ENCODE measurements at regions not wholly inside any gene's neighbourhood (a gene's known extent, or its start where the extent isn't known, plus 50 kb on each side); places are given as distances from the start of the nearest gene placed in this dataset.

DNA sequence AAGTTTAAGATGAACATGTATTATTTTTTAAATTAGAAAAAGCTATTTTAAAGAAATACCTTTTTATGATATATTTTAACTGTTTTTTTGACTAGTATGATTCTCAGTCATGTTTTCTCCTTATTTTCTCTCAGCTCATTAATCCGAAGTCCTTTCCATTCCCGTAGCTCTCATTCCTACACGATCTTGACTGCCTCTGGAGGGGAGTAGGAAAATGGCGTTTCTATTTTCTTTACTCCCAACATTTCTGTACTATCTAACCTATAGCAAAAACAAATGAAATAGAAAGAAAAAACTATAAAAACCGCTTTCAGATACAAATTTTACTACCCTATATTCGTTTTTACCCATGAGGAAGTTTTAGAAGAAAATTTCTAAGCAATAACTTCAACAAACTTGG is 343.8 kb downstream of the RBM26 start:
- in situ Hi-C loops (cut with HindIII; ENCODE audit: low sequenced_read_pairs): loop anchor here (10.0 kb wide), 1 partner anchor 1247 kb away; no protein-coding TSS in a partner anchor
- TF ChIP-seq, protein P1, sequence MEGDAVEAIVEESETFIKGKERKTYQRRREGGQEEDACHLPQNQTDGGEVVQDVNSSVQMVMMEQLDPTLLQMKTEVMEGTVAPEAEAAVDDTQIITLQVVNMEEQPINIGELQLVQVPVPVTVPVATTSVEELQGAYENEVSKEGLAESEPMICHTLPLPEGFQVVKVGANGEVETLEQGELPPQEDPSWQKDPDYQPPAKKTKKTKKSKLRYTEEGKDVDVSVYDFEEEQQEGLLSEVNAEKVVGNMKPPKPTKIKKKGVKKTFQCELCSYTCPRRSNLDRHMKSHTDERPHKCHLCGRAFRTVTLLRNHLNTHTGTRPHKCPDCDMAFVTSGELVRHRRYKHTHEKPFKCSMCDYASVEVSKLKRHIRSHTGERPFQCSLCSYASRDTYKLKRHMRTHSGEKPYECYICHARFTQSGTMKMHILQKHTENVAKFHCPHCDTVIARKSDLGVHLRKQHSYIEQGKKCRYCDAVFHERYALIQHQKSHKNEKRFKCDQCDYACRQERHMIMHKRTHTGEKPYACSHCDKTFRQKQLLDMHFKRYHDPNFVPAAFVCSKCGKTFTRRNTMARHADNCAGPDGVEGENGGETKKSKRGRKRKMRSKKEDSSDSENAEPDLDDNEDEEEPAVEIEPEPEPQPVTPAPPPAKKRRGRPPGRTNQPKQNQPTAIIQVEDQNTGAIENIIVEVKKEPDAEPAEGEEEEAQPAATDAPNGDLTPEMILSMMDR (IDR thresholded peaks at IDR 0.05; ENCODE audit: low read depth, low read length, missing control alignments): no peak
- DNase-seq (ENCODE audit: low read depth): no peak
- H3K4me3 ChIP-seq (ENCODE audit: low read depth, low read length): no peak overlapping the region

DNA sequence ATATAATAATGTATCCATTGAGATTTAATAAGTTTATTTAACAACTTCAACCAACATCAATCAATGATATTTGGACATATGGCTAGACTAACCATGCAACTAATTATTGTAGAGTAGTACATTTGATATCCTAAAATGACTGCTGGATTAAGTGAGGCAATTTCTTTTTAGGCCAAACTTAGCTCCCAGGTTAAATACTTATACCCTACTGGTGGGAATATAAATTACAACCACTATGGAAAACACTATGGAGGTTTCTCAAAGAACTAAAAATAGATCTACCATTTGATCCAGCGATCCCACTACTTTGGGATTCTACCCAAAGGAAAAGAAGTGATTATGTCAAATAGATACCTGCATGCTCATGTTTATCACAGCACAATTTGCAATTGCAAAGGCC is 345.8 kb downstream of the RBM26 start:
- TF ChIP-seq, protein P1 (IDR thresholded peaks at IDR 0.05; ENCODE audit: low read depth, low read length, missing control alignments): no peak
- DNase-seq (ENCODE audit: low read depth): no peak
- no peak overlapping the region for H3K4me3 ChIP-seq (ENCODE audit: low read depth, low read length)
- in situ Hi-C loops (cut with HindIII; ENCODE audit: low sequenced_read_pairs): loop anchor here (10.0 kb wide), 1 partner anchor 1245 kb away; no protein-coding TSS in a partner anchor

DNA sequence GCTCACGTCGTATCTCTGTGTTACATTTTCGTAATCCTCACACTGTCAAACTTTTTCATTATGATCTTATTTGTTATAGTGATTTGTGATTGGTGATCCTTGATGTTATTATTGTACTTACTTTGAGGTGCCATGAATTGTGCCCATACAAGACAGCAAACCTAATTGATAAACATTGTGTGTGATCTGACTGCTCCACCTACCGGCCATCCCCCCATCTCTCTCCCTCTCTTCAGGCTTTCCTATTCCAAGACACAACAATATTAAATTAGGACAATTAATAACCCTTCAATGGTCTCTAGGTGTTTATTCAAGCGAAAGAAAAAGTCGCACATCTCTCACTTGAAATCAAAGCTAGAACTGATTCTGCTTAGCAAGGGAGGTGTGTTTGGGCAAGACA is 349.3 kb downstream of the RBM26 start:
- TF ChIP-seq, protein P1 (IDR thresholded peaks at IDR 0.05; ENCODE audit: low read depth, low read length, missing control alignments): no peak
- no peak for DNase-seq (ENCODE audit: low read depth)
- in situ Hi-C loops (cut with HindIII; ENCODE audit: low sequenced_read_pairs): no loop called here
- no peak overlapping the region for H3K4me3 ChIP-seq (ENCODE audit: low read depth, low read length)

GRCh38 chr13:79051472-79051871 is 354.6 kb downstream of the RBM26 start:
- DNase-seq (ENCODE audit: low read depth): no peak
- TF ChIP-seq, protein P1 (IDR thresholded peaks at IDR 0.05; ENCODE audit: low read depth, low read length, missing control alignments): no peak
- H3K4me3 ChIP-seq (ENCODE audit: low read depth, low read length): no peak overlapping the region
- in situ Hi-C loops (cut with HindIII; ENCODE audit: low sequenced_read_pairs): no loop called here

- DNase-seq (ENCODE audit: low read depth): no peak
- TF ChIP-seq, protein P1 (IDR thresholded peaks at IDR 0.05; ENCODE audit: low read depth, low read length, missing control alignments): no peak
- in situ Hi-C loops (cut with HindIII; ENCODE audit: low sequenced_read_pairs): no loop called here
- no peak overlapping the region for H3K4me3 ChIP-seq (ENCODE audit: low read depth, low read length)
These were observed 361.6 kb downstream of the RBM26 start for GRCh38 chr13:79044415-79044814.

DNA sequence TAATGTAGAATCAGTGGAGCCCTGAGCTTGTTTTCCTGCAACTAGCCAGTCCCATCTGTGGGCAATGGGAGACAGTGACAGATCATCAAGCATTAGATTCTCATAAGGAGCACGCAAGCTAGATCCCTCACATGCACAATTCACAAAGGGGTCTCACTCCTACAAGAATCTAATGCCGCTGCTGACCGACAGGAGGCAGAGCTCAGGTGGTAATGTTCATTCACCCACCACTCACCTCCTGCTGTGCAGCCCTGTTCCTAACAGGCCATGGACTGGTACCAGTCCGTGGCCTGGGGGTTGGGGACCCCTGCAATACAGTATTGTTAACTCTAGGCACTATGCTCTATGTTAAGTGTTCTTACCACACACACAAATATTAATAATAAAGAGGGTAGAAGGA is 362.8 kb downstream of the RBM26 start:
- no peak overlapping the region for H3K4me3 ChIP-seq (ENCODE audit: low read depth, low read length)
- in situ Hi-C loops (cut with HindIII; ENCODE audit: low sequenced_read_pairs): no loop called here
- TF ChIP-seq, protein P1 (IDR thresholded peaks at IDR 0.05; ENCODE audit: low read depth, low read length, missing control alignments): no peak
- no peak for DNase-seq (ENCODE audit: low read depth)

DNA sequence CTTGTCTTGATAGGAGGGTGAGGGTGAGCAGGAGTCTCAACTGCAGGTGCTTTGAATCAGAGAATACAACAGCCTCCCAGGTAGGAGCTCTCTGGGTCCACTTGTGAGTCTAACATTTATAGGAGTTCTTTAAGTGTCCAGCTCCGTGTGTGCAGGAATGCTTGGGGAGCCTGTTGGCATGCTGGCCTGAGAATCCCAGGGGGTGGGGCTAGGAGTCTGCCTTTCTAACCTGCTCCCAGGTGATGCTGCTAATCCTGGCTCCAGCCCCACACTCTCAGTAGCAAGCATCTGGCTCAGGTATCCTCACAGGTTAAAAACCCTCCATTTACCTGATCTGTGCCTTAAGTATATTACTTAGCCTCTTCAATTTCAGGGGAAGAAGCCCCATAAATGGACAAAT is 368.9 kb downstream of the RBM26 start:
- no peak overlapping the region for H3K4me3 ChIP-seq (ENCODE audit: low read depth, low read length)
- TF ChIP-seq, protein P1 (IDR thresholded peaks at IDR 0.05; ENCODE audit: low read depth, low read length, missing control alignments): no peak
- in situ Hi-C loops (cut with HindIII; ENCODE audit: low sequenced_read_pairs): no loop called here
- DNase-seq (ENCODE audit: low read depth): no peak
